HepG2 (cell line): ENCODE measurements at regions not wholly inside any gene's neighbourhood (a gene's known extent, or its start where the extent isn't known, plus 50 kb on each side); places are given as distances from the start of the nearest gene placed in this dataset.

Experiments
- ATAC-seq: fragments of 200-7000 bp; cut with Tn5 transposase; 3 replicates; pipeline ENCODE4 v1.9.1; 2020; ENCODE audit warnings: mild to moderate bottlenecking, moderate library complexity
- BruUV-seq: library from RNA; stranded (reverse); fragments of 400-500 nt; replicated peaks from 2 replicates; lab custom pipeline; 2021; lab: Mats Ljungman, UMichigan
- CTCF ChIA-PET: fragments of 300-600 bp; formaldehyde crosslinking; extraction: SDS; loops from one replicate; lab custom pipeline; 2021; ENCODE audit warnings: low total read pairs, inconsistent platforms, low intra/inter-chr PET ratio; lab: Yijun Ruan, JAX
- POLR2A ChIA-PET: fragments of 350-600 bp; sonication (Branson Sonifier 250); formaldehyde crosslinking; loops from one replicate; lab custom pipeline; 2020; ENCODE audit warnings: antibody characterized with exemption, inconsistent platforms; lab: Yijun Ruan, JAX
- DNase-seq: peaks from one replicate; pipeline ENCODE4 v3.0.0-alpha.2; 2015; ENCODE audit warnings: low spot score
- FAIRE-seq: peaks from 3 replicates; lab custom pipeline; 2011; peaks lifted over from hg19 to GRCh38; lab: Jason Lieb, UNC
- H2AFZ ChIP-seq: one replicate; pipeline ENCODE4 v1.6.1; 2011; ENCODE audit warnings: low read length, inconsistent platforms
- H3K27ac ChIP-seq: fragments of 300-600 bp; 3 replicates; pipeline ENCODE4 v1.8.0; 2011; ENCODE audit warnings: mixed run types, mild to moderate bottlenecking, mixed read lengths, low read length, inconsistent platforms; ENCODE audit not compliant: insufficient read depth; ENCODE audit errors: extremely low read length
- H3K27me3 ChIP-seq, 2 experiments: fragments of 200-600 bp in 1 of 2; 2 replicates in 1 of 2; 3 replicates in 1 of 2; pipeline versions ENCODE4 v1.6.0 to v1.8.0; 2011; ENCODE audit warnings: low read length in 2 of 2, mild to moderate bottlenecking in 2 of 2, moderate library complexity in 2 of 2, inconsistent platforms in 1 of 2; ENCODE audit not compliant: insufficient read depth in 2 of 2, control insufficient read depth in 1 of 2
- H3K36me3 ChIP-seq, 2 experiments: fragments of 200-600 bp in 1 of 2; replicated peaks in 1 of 2; 2 replicates in 1 of 2; 3 replicates in 1 of 2; pipeline versions ENCODE4 v1.5.1 to v1.8.0; 2011; ENCODE audit warnings: low read length in 2 of 2, inconsistent platforms in 1 of 2; ENCODE audit not compliant: insufficient read depth in 2 of 2, control insufficient read depth in 1 of 2
- H3K4me1 ChIP-seq: 2 replicates; pipeline ENCODE4 v1.5.1; 2012; ENCODE audit warnings: low read length, inconsistent platforms; ENCODE audit not compliant: insufficient read depth
- H3K4me2 ChIP-seq: 2 replicates; pipeline ENCODE4 v1.6.0; 2011; ENCODE audit warnings: low read depth, low read length, inconsistent platforms
- H3K4me3 ChIP-seq, 3 experiments: fragments of 200-600 bp in 1 of 3; sonication (generic), shearing (Covaris generic) in 1 of 3; replicated peaks in 1 of 3; 2 replicates each; pipeline ENCODE4 v1.5.1; 2011 to 2016; ENCODE audit warnings: low read length in 3 of 3, inconsistent platforms in 2 of 3, low read depth in 2 of 3, mild to moderate bottlenecking in 2 of 3, control low read depth in 1 of 3, mixed read lengths in 1 of 3; ENCODE audit not compliant: insufficient read depth in 1 of 3
- H3K79me2 ChIP-seq: one replicate; pipeline ENCODE4 v1.6.1; 2011; ENCODE audit warnings: low read length, inconsistent platforms; ENCODE audit not compliant: insufficient read depth
- H3K9ac ChIP-seq: 2 replicates; pipeline ENCODE4 v1.6.0; 2011; ENCODE audit warnings: mild to moderate bottlenecking, low read depth, low read length, inconsistent platforms; ENCODE audit not compliant: insufficient read depth
- H3K9me3 ChIP-seq: 2 replicates; pipeline ENCODE4 v1.5.1; 2012; ENCODE audit warnings: mild to moderate bottlenecking, low read length
- H4K20me1 ChIP-seq: 2 replicates; pipeline ENCODE4 v1.6.0; 2011; ENCODE audit warnings: inconsistent platforms, mild to moderate bottlenecking, low read length, moderate library complexity; ENCODE audit not compliant: insufficient read depth
- AGO2 ChIP-seq: fragments of 200-400 bp; formaldehyde crosslinking; optimal IDR thresholded peaks from 2 replicates; pipeline ENCODE3; 2017; ENCODE audit warnings: mild to moderate bottlenecking, low read depth, low read length, moderate library complexity
- ARID2 ChIP-seq: sonication (generic); formaldehyde crosslinking; IDR thresholded peaks from 2 replicates; pipeline ENCODE4 v1.8.1; 2022; ENCODE audit warnings: mild to moderate bottlenecking, missing genetic modification reagents, borderline replicate concordance
- CBFB ChIP-seq: sonication (generic); formaldehyde crosslinking; IDR thresholded peaks from 2 replicates; pipeline ENCODE4 v1.4.0; 2020; ENCODE audit warnings: missing genetic modification reagents
- CBX1 ChIP-seq: IDR thresholded peaks from one replicate; pipeline ENCODE4 v1.6.1; 2016; ENCODE audit warnings: antibody characterized with exemption, low read depth
- FIP1L1 ChIP-seq: fragments of 200-400 bp; formaldehyde crosslinking; IDR thresholded peaks from 2 replicates; pipeline ENCODE4 v1.6.1; 2018; ENCODE audit warnings: low read depth, mild to moderate bottlenecking, low read length, moderate library complexity, borderline replicate concordance; ENCODE audit not compliant: insufficient read depth
- GATAD2A ChIP-seq: IDR thresholded peaks from 2 replicates; pipeline ENCODE4 v1.6.1; 2016
- HMGA1 ChIP-seq: sonication (generic); formaldehyde crosslinking; conservative IDR thresholded peaks from 2 replicates; pipeline ENCODE4 v1.4.0; 2020; ENCODE audit warnings: missing genetic modification reagents
- HOXD1 ChIP-seq: sonication (generic); formaldehyde crosslinking; IDR thresholded peaks from 2 replicates; pipeline ENCODE4 v1.5.0; 2020; ENCODE audit warnings: missing genetic modification reagents
- MTA1 ChIP-seq: sonication (generic); formaldehyde crosslinking; IDR thresholded peaks from 2 replicates; pipeline ENCODE4 v1.4.0; 2020; ENCODE audit warnings: missing genetic modification reagents, mild to moderate bottlenecking, borderline replicate concordance
- ZFYVE20 ChIP-seq: sonication (generic); formaldehyde crosslinking; IDR thresholded peaks from 2 replicates; pipeline ENCODE4 v1.8.0; 2023; ENCODE audit warnings: low read depth, mild to moderate bottlenecking, moderate library complexity, missing genetic modification reagents, borderline replicate concordance
- ZKSCAN8 ChIP-seq: IDR thresholded peaks from 2 replicates; pipeline ENCODE4 v1.6.1; 2016; ENCODE audit warnings: borderline replicate concordance, missing genetic modification reagents, missing compliant biosample characterization
- ZNF121 ChIP-seq: sonication (generic); formaldehyde crosslinking; IDR thresholded peaks from 2 replicates; pipeline ENCODE4 v1.5.0; 2020; ENCODE audit warnings: mild to moderate bottlenecking, missing genetic modification reagents
- ZNF180 ChIP-seq: sonication (generic); formaldehyde crosslinking; IDR thresholded peaks from 2 replicates; pipeline ENCODE4 v1.4.0; 2020; ENCODE audit warnings: low read depth, missing genetic modification reagents, borderline replicate concordance
- ZNF224 ChIP-seq: sonication (generic); formaldehyde crosslinking; IDR thresholded peaks from 2 replicates; pipeline ENCODE4 v1.5.0; 2020; ENCODE audit warnings: mild to moderate bottlenecking, missing genetic modification reagents
- ZNF430 ChIP-seq: sonication (generic); formaldehyde crosslinking; IDR thresholded peaks from 2 replicates; pipeline ENCODE4 v1.9.0; 2021; ENCODE audit warnings: mild to moderate bottlenecking, missing genetic modification reagents
- ZNF556 ChIP-seq: sonication (generic); formaldehyde crosslinking; IDR thresholded peaks from 2 replicates; pipeline ENCODE4 v1.4.0; 2020; ENCODE audit warnings: mild to moderate bottlenecking, missing genetic modification reagents, borderline replicate concordance
- WGBS: methylation state at CpG from one replicate; pipeline ENCODE4 v1.1.6; 2017; ENCODE audit warnings: low lambda C conversion rate; 5-methylcytosine and 5-hydroxymethylcytosine counted together
- in situ Hi-C: cut with HindIII; loops from 2 replicates; pipeline ENCODE4 v1.10.0; 2017; ENCODE audit warnings: low pct_unique_long_range_greater_than_20kb; ENCODE audit not compliant: extremely low pct_ligation_motif_present
- intact Hi-C: fragments of 100-400 bp; cut with micrococcal nuclease; formaldehyde crosslinking; loops from one replicate; pipeline ENCODE4 v1.10.0; 2022; ENCODE audit not compliant: unreplicated experiment
- TF ChIP-seq, protein P1 (sequence below): sonication (generic); formaldehyde crosslinking; conservative IDR thresholded peaks from 2 replicates; pipeline ENCODE4 v1.8.0; 2022; ENCODE audit warnings: low read depth, missing genetic modification reagents
- TF ChIP-seq, protein P2 (sequence below): sonication (generic); formaldehyde crosslinking; IDR thresholded peaks from 2 replicates; pipeline ENCODE4 v1.4.0; 2020; ENCODE audit warnings: missing genetic modification reagents, mild to moderate bottlenecking, borderline replicate concordance
- TF ChIP-seq, protein P3 (sequence below): sonication (generic); formaldehyde crosslinking; conservative IDR thresholded peaks from 2 replicates; pipeline ENCODE4 v1.8.0; 2022; ENCODE audit warnings: missing genetic modification reagents

DNA sequence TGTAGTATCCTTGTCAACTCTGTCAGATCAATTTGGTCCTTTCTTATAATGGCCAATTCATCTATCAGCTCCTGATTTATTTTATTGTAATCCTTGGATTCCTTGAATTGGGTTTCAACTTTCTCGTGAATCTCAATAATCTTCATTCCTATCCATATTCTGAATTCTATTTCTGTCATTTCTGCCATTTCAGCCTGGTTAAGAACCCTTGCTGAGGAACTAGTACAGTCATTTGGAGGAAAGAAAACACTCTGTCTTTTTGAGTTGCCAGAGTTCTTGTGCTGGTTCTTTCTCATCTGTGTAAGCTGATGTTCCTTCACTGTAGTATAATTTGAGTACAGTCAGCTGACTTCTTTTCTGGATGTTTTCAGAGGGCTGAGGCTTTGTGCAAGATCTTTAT is 84.5 kb downstream of the CETN3 start:
- Histone ChIP-seq H2AFZ (no peak overlapping the region), H3K9ac (no peak overlapping the region), H3K27ac (no peak overlapping the region), H3K4me3 (no peak overlapping the region), H4K20me1 (no peaks in the 10 kb centered on the region), H3K27me3 (no peaks in the 10 kb centered on the region), H3K79me2 (no peaks in the 10 kb centered on the region), H3K4me1 (no peaks in the 10 kb centered on the region), H3K9me3 (no peaks in the 10 kb centered on the region), H3K4me2 (no peak overlapping the region), H3K36me3 (no peaks in the 10 kb centered on the region)
- in situ Hi-C loops: no loop called here
- intact Hi-C loops: no loop called here
- POLR2A ChIA-PET: no interaction called here
- CTCF ChIA-PET: no interaction called here
- no TSS peak for BruUV-seq
- FAIRE-seq (no peak), ATAC-seq (no peak), DNase-seq (no peak)
- TF ChIP-seq ZNF224 (CRISPR knock-in tag) (no peak), GATAD2A (CRISPR knock-in tag) (no peak), ZNF556 (CRISPR knock-in tag) (no peak), ZNF430 (CRISPR knock-in tag) (no peak), ARID2 (CRISPR knock-in tag) (no peak), ZNF180 (CRISPR knock-in tag) (no peak), CBFB (CRISPR knock-in tag) (no peak), HOXD1 (CRISPR knock-in tag) (no peak), ZFYVE20 (CRISPR knock-in tag) (no peak), CBX1 (no peak), FIP1L1 (no peak), ZKSCAN8 (no peak), MTA1 (CRISPR knock-in tag) (no peak), HMGA1 (CRISPR knock-in tag) (no peak), ZNF121 (CRISPR knock-in tag) (no peak), AGO2 (no peak)
- TF ChIP-seq, protein P1, sequence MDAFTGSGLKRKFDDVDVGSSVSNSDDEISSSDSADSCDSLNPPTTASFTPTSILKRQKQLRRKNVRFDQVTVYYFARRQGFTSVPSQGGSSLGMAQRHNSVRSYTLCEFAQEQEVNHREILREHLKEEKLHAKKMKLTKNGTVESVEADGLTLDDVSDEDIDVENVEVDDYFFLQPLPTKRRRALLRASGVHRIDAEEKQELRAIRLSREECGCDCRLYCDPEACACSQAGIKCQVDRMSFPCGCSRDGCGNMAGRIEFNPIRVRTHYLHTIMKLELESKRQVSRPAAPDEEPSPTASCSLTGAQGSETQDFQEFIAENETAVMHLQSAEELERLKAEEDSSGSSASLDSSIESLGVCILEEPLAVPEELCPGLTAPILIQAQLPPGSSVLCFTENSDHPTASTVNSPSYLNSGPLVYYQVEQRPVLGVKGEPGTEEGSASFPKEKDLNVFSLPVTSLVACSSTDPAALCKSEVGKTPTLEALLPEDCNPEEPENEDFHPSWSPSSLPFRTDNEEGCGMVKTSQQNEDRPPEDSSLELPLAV: no peak
- TF ChIP-seq, protein P2, sequence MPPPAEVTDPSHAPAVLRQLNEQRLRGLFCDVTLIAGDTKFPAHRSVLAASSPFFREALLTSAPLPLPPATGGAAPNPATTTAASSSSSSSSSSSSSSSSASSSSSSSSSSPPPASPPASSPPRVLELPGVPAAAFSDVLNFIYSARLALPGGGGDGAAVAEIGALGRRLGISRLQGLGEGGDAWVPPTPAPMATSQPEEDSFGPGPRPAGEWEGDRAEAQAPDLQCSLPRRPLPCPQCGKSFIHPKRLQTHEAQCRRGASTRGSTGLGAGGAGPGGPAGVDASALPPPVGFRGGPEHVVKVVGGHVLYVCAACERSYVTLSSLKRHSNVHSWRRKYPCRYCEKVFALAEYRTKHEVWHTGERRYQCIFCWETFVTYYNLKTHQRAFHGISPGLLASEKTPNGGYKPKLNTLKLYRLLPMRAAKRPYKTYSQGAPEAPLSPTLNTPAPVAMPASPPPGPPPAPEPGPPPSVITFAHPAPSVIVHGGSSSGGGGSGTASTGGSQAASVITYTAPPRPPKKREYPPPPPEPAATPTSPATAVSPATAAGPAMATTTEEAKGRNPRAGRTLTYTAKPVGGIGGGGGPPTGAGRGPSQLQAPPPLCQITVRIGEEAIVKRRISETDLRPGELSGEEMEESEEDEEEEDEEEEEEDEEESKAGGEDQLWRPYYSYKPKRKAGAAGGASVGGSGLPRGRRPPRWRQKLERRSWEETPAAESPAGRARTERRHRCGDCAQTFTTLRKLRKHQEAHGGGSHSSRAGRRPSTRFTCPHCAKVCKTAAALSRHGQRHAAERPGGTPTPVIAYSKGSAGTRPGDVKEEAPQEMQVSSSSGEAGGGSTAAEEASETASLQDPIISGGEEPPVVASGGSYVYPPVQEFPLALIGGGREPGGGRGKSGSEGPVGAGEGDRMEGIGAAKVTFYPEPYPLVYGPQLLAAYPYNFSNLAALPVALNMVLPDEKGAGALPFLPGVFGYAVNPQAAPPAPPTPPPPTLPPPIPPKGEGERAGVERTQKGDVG (CRISPR knock-in tag): no peak
- TF ChIP-seq, protein P3, sequence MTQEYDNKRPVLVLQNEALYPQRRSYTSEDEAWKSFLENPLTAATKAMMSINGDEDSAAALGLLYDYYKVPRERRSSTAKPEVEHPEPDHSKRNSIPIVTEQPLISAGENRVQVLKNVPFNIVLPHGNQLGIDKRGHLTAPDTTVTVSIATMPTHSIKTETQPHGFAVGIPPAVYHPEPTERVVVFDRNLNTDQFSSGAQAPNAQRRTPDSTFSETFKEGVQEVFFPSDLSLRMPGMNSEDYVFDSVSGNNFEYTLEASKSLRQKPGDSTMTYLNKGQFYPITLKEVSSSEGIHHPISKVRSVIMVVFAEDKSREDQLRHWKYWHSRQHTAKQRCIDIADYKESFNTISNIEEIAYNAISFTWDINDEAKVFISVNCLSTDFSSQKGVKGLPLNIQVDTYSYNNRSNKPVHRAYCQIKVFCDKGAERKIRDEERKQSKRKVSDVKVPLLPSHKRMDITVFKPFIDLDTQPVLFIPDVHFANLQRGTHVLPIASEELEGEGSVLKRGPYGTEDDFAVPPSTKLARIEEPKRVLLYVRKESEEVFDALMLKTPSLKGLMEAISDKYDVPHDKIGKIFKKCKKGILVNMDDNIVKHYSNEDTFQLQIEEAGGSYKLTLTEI (CRISPR knock-in tag): no peak
- WGBS: 3% methylated on average over 1 of the region's 1 CpG
